B cell (primary cell): ENCODE measurements at regions not wholly inside any gene's neighbourhood (a gene's known extent, or its start where the extent isn't known, plus 50 kb on each side); places are given as distances from the start of the nearest gene placed in this dataset.

Experiments
- ATAC-seq: fragments of 200-7000 bp; cut with Tn5 transposase; one replicate; pipeline ENCODE4 v1.10.0; 2021; ENCODE audit warnings: low read depth, mild to moderate bottlenecking, moderate number of reproducible peaks, moderate library complexity
- CTCF ChIA-PET: fragments of 350-600 bp; sonication (Branson Sonifier 250); formaldehyde crosslinking; loops from one replicate; lab custom pipeline; 2021; ENCODE audit warnings: antibody characterized with exemption, inconsistent platforms; lab: Charles Lee
- POLR2A ChIA-PET: fragments of 350-600 bp; sonication (Branson Sonifier 250); formaldehyde crosslinking; loops from one replicate; lab custom pipeline; 2021; ENCODE audit warnings: antibody characterized with exemption; lab: Charles Lee
- DNase-seq: peaks from one replicate; pipeline ENCODE4 v3.0.0; 2013
- H2AFZ ChIP-seq: 2 replicates; pipeline ENCODE4 v1.6.1; 2012; ENCODE audit warnings: mild to moderate bottlenecking, low read depth, low read length; ENCODE audit not compliant: insufficient read depth, poor library complexity, severe bottlenecking
- H3K27ac ChIP-seq, 2 donors: 1 replicate in 1 of 2; 2 replicates in 1 of 2; pipeline ENCODE4 v1.5.1; 2012 to 2013; ENCODE audit warnings: low read length in 2 of 2, mild to moderate bottlenecking in 2 of 2, moderate library complexity in 1 of 2
- H3K27me3 ChIP-seq, 4 experiments: fragments of 200-600 bp in 1 of 4; sonication (generic) in 1 of 4; replicated peaks in 1 of 4; 1 replicate in 2 of 4; 2 replicates in 2 of 4; pipeline versions ENCODE4 v1.6.1 to v1.7.0; 2013 to 2016; ENCODE audit warnings: low read length in 3 of 4, mild to moderate bottlenecking in 2 of 4, mixed read lengths in 1 of 4, moderate library complexity in 1 of 4; ENCODE audit not compliant: insufficient read depth in 4 of 4, control insufficient read depth in 3 of 4; ENCODE audit errors: control extremely low read depth in 1 of 4
- H3K36me3 ChIP-seq, 2 experiments: replicated peaks in 1 of 2; 1 replicate in 1 of 2; 2 replicates in 1 of 2; pipeline versions ENCODE4 v1.6.1 to v1.7.1; 2013; ENCODE audit warnings: low read length in 1 of 2; ENCODE audit not compliant: insufficient read depth in 2 of 2, control insufficient read depth in 1 of 2; ENCODE audit errors: control extremely low read depth in 1 of 2, extremely low read depth in 1 of 2
- H3K4me1 ChIP-seq, 2 donors: fragments of 200-600 bp in 1 of 2; sonication (generic) in 1 of 2; 1 replicate in 1 of 2; 2 replicates in 1 of 2; pipeline versions ENCODE4 v1.5.1 to v1.6.1; 2013 to 2017; ENCODE audit warnings: low read length in 2 of 2; ENCODE audit not compliant: control insufficient read depth in 2 of 2, insufficient read depth in 2 of 2
- H3K4me2 ChIP-seq: replicated peaks from 2 replicates; pipeline ENCODE3; 2012; ENCODE audit warnings: mild to moderate bottlenecking, low read depth, low read length; ENCODE audit not compliant: poor library complexity, severe bottlenecking
- H3K4me3 ChIP-seq, 5 experiments: fragments of 200-600 bp in 1 of 5; sonication (generic) in 1 of 5; 1 replicate in 3 of 5; 2 replicates in 2 of 5; pipeline versions ENCODE4 v1.5.1 to v1.7.0; 2011 to 2016; ENCODE audit warnings: low read length in 4 of 5, mild to moderate bottlenecking in 4 of 5, low read depth in 2 of 5, control low read depth in 1 of 5, moderate library complexity in 1 of 5; ENCODE audit not compliant: insufficient read depth in 1 of 5; ENCODE audit errors: control extremely low read depth in 1 of 5, extremely low read depth in 1 of 5
- H3K79me2 ChIP-seq: fragments of 200-600 bp; sonication (generic); one replicate; pipeline ENCODE4 v1.6.0; 2016; ENCODE audit warnings: low read length; ENCODE audit not compliant: control insufficient read depth, insufficient read depth
- H3K9ac ChIP-seq: fragments of 200-600 bp; sonication (generic); 2 replicates; pipeline ENCODE4 v1.6.1; 2017; ENCODE audit warnings: mild to moderate bottlenecking, low read length, moderate library complexity
- H3K9me3 ChIP-seq, 3 donors: one replicate each; pipeline versions ENCODE4 v1.6.1 to v1.7.1; 2013; ENCODE audit warnings: low read length in 2 of 3; ENCODE audit not compliant: control insufficient read depth in 2 of 3, insufficient read depth in 1 of 3; ENCODE audit errors: control extremely low read depth in 1 of 3
- H4K20me1 ChIP-seq: 2 replicates; pipeline ENCODE4 v1.6.0; 2012; ENCODE audit warnings: mild to moderate bottlenecking, low read length; ENCODE audit not compliant: insufficient read depth, control insufficient read depth, poor library complexity, severe bottlenecking
- H3K27ac Mint-ChIP-seq: one replicate; pipeline ENCODE4 v1.8.0; 2021; ENCODE audit warnings: mixed read lengths
- H3K27me3 Mint-ChIP-seq: one replicate; pipeline ENCODE4 v1.8.0; 2021; ENCODE audit warnings: mixed read lengths
- H3K4me1 Mint-ChIP-seq: one replicate; pipeline ENCODE4 v1.8.0; 2021; ENCODE audit warnings: mixed read lengths
- H3K4me3 Mint-ChIP-seq: one replicate; pipeline ENCODE4 v1.8.0; 2021; ENCODE audit warnings: mixed read lengths
- H3K9me3 Mint-ChIP-seq: one replicate; pipeline ENCODE4 v1.8.0; 2022; ENCODE audit warnings: mixed read lengths; ENCODE audit not compliant: insufficient read depth
- EZH2 ChIP-seq: IDR thresholded peaks from 2 replicates; pipeline ENCODE4 v1.6.1; 2012; ENCODE audit warnings: borderline replicate concordance, low read depth, mild to moderate bottlenecking, moderate library complexity, low read length; ENCODE audit not compliant: insufficient read depth, poor library complexity, severe bottlenecking
- WGBS: methylation state at CpG from one replicate; pipeline ENCODE4 v1.1.5; 2013; ENCODE audit warnings: missing lambda C conversion rate; ENCODE audit not compliant: insufficient coverage; 5-methylcytosine and 5-hydroxymethylcytosine counted together
- intact Hi-C: fragments of 100-400 bp; cut with micrococcal nuclease; formaldehyde crosslinking; loops from one replicate; pipeline ENCODE4 v1.10.0; 2022
- TF ChIP-seq, protein P1 (sequence below): fragments of 200-600 bp; IDR thresholded peaks from one replicate; pipeline ENCODE4 v1.8.0; 2022; ENCODE audit warnings: antibody characterized with exemption, mild to moderate bottlenecking

DNA sequence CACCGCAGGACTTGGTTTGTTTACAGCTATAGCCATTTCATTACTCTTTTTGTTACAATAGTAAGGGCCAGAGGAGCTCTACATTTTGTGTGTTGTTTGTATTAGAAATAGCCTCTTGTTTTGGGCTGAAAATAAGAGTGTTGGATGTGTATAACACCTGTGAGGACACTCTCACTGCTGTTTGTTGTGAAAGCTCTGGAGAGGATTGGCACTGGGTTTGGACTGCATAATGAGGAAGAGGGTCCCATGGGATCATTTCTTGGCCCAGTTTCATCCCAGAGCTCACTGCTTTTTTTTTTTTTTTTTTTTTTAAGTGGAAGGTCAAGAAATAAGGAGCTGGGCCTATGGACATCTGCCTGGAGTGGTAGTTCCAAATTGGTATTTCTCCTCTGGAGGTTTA lies 61.6 kb upstream of the KIAA0040 start:
- Mint-ChIP-seq H3K27ac (no peak overlapping the region), H3K27me3 (no peaks in the 10 kb centered on the region), H3K4me3 (no peak overlapping the region), H3K9me3 (no peaks in the 10 kb centered on the region), H3K4me1 (no peaks in the 10 kb centered on the region)
- H2AFZ ChIP-seq: no peak overlapping the region
- H3K9ac ChIP-seq: no peak overlapping the region
- no peaks in the 10 kb centered on the region for H4K20me1 ChIP-seq
- no peaks in the 10 kb centered on the region for H3K36me3 ChIP-seq
- no peak overlapping the region for H3K4me2 ChIP-seq
- ATAC-seq (no peak), DNase-seq (no peak)
- WGBS: no CpG with 5 or more reads among the region's 1 CpG
- H3K4me3 ChIP-seq: no peak overlapping the region
- no peaks in the 10 kb centered on the region for H3K79me2 ChIP-seq
- no peaks in the 10 kb centered on the region for H3K9me3 ChIP-seq
- H3K27ac ChIP-seq: no peak overlapping the region
- no peaks in the 10 kb centered on the region for H3K27me3 ChIP-seq
- ChIA-PET POLR2A (interaction anchor here (0.6 kb wide), 1 partner anchor 27 kb away, joined by 6 read pairs; no protein-coding TSS in a partner anchor), CTCF (interaction anchor here (0.8 to 1.3 kb wide), 4 partner anchors 13 to 102 kb away, joined by 4 to 7 read pairs (median 5); no protein-coding TSS in a partner anchor)
- intact Hi-C loops: no loop called here
- TF ChIP-seq EZH2: no peak
- TF ChIP-seq, protein P1, sequence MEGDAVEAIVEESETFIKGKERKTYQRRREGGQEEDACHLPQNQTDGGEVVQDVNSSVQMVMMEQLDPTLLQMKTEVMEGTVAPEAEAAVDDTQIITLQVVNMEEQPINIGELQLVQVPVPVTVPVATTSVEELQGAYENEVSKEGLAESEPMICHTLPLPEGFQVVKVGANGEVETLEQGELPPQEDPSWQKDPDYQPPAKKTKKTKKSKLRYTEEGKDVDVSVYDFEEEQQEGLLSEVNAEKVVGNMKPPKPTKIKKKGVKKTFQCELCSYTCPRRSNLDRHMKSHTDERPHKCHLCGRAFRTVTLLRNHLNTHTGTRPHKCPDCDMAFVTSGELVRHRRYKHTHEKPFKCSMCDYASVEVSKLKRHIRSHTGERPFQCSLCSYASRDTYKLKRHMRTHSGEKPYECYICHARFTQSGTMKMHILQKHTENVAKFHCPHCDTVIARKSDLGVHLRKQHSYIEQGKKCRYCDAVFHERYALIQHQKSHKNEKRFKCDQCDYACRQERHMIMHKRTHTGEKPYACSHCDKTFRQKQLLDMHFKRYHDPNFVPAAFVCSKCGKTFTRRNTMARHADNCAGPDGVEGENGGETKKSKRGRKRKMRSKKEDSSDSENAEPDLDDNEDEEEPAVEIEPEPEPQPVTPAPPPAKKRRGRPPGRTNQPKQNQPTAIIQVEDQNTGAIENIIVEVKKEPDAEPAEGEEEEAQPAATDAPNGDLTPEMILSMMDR: no peak
- no peaks in the 10 kb centered on the region for H3K4me1 ChIP-seq

DNA sequence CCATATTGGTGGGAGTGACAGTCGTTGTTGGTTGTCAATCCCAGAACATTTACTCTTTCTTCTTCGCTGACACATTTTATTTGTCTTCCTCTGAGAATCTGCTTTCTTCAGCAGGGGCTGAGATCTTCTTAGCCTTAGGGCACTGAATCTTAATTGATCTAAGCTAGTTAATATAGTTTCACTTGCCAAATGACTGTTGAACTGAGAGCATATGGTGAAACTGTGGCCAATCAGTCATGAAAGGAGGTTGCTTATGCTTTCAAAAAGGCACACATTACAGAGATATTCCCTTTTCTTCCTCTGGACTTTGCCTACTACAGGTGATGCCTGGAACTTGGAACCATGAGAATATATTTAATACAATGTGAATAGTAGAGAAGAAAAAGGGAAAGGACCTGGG lies 60.0 kb upstream of the KIAA0040 start:
- Histone ChIP-seq H3K4me3 (no peak overlapping the region), H3K4me2 (no peak overlapping the region), H2AFZ (no peak overlapping the region), H3K9me3 (no peaks in the 10 kb centered on the region), H4K20me1 (no peaks in the 10 kb centered on the region), H3K9ac (no peak overlapping the region), H3K27me3 (no peaks in the 10 kb centered on the region), H3K79me2 (no peaks in the 10 kb centered on the region), H3K27ac (no peak overlapping the region), H3K4me1 (no peaks in the 10 kb centered on the region), H3K36me3 (no peaks in the 10 kb centered on the region)
- ATAC-seq (no peak), DNase-seq (no peak)
- H3K9me3 Mint-ChIP-seq: no peaks in the 10 kb centered on the region
- POLR2A ChIA-PET: no interaction called here
- TF ChIP-seq, protein P1: no peak
- no peak for TF ChIP-seq EZH2
- no CpG with 5 or more reads among the region's 2 CpGs for WGBS
- no peaks in the 10 kb centered on the region for H3K27me3 Mint-ChIP-seq
- intact Hi-C loops: no loop called here
- H3K27ac Mint-ChIP-seq: no peak overlapping the region
- H3K4me3 Mint-ChIP-seq: no peak overlapping the region
- CTCF ChIA-PET: interaction anchor here (2.3 to 2.4 kb wide), 2 partner anchors 36 to 98 kb away, joined by 6 to 10 read pairs; no protein-coding TSS in a partner anchor
- H3K4me1 Mint-ChIP-seq: peaks cover 9% of the 10 kb centered on the region
